ENCODE measurements at regions not wholly inside any gene's neighbourhood (a gene's known extent, or its start where the extent isn't known, plus 50 kb on each side); places are given as distances from the start of the nearest gene placed in this dataset.

DNA sequence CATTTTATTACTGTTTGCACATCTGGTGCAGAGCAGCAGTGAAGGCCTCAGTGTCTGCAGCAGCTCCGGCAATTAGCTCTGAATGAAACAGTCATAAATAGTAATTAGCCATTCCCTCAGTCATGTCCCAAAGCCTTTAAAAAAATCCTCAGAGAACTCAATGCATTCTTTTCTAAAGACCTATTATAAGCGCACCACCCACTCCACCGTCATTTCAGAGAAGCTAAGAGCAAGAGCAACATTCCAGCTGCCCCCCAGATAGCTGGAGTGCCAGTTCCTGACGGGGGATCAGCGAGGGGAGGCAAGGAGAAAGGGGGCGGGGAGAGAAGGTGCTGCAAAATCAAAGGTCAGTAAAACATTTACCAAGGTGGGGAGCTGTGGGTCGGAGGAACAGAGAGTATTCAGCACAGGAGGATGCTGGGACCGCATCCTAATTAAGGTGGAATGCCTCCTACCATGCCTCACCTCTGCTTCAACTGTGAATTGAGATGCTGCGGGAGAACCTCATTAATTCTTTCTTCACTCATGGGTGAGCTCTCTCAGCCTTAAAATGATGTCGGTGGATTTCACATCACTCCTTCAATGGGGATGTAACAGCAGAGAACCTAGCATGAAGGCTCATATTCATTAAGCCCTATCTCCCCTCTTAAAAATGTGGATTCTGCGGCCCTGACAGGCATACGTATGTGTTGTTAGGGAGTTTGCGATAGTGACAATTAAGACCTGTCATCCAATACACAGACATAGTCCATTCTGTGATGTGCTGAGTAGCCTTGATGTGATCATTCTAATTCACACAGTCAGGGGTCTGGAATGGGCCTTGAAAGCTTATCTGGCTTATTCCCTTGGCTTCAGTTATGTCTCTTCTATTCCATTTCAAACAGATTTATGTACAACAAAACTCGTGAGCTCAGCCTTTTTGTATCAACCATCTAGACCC lies 469.5 kb upstream of the NRSN1 start:
- no peaks in the 10 kb centered on the region for H3K4me1 ChIP-seq
- no peaks in the 10 kb centered on the region for H3K9me3 ChIP-seq
- no peak for DNase-seq (ENCODE audit: low read depth in 1 of 2, low spot score in 1 of 2)
- CTCF ChIA-PET, result no interaction called here
- POLR2A ChIA-PET, result no interaction called here
- H3K27ac ChIP-seq, result no peak overlapping the region
- WGBS (ENCODE audit: missing lambda C conversion rate), result 62% methylated on average over 14 of the region's 14 CpGs
- ATAC-seq, result no peak
- H3K4me3 ChIP-seq, result no peak overlapping the region
- FAIRE-seq, result no peak
- no peak overlapping the region for H3K4me2 ChIP-seq
- TF ChIP-seq, protein P1, sequence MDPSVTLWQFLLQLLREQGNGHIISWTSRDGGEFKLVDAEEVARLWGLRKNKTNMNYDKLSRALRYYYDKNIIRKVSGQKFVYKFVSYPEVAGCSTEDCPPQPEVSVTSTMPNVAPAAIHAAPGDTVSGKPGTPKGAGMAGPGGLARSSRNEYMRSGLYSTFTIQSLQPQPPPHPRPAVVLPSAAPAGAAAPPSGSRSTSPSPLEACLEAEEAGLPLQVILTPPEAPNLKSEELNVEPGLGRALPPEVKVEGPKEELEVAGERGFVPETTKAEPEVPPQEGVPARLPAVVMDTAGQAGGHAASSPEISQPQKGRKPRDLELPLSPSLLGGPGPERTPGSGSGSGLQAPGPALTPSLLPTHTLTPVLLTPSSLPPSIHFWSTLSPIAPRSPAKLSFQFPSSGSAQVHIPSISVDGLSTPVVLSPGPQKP (IDR thresholded peaks at IDR 0.05; ENCODE audit: low read depth, low read length), result no peak
- TF ChIP-seq HDAC2 (IDR thresholded peaks at IDR 0.05), result no peak
- no peak for TF ChIP-seq ZSCAN20 (CRISPR knock-in tag; IDR thresholded peaks at IDR 0.05)

DNA sequence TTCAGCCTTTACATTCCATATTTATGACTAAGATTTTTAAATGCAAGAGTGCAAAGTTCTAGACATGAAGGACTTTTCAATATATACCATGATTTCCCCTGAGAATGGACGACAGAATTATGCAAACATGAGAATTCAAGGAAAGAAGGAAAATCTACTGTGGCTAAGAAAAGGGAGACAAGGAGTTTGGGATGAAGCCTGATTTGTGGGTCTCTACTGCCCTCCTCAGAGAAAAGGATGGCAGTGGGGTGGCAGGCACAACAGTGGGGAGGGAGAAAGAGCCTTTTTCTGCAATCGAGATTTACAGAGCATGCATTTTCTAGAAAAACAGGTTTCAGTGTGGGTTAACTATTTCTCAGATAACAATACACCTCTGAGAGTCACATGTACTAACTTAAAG lies 466.9 kb upstream of the NRSN1 start:
- CTCF ChIA-PET, result interaction anchor here (1.1 kb wide), 1 partner anchor 9 kb away, joined by 3 read pairs; no protein-coding TSS in a partner anchor
- no peak overlapping the region for H3K4me3 ChIP-seq
- no peak for ATAC-seq
- no peak overlapping the region for H3K27ac ChIP-seq
- FAIRE-seq, result no peak
- DNase-seq (ENCODE audit: low read depth in 1 of 2, low spot score in 1 of 2), result peak in 1 of 2 experiments; percentile 1
- 0% methylated on average over 2 of the region's 2 CpGs for WGBS (ENCODE audit: missing lambda C conversion rate)
- POLR2A ChIA-PET, result no interaction called here
- H3K4me2 ChIP-seq, result no peak overlapping the region
- no peak for TF ChIP-seq EHMT2 (IDR thresholded peaks at IDR 0.05; ENCODE audit: low read depth)
- no peak for TF ChIP-seq HOXB5 (CRISPR knock-in tag; IDR thresholded peaks at IDR 0.05)
- TF ChIP-seq NFE2L2 (conservative IDR thresholded peaks at IDR 0.05; ENCODE audit: low read length), result no peak
- TF ChIP-seq HDAC2 (IDR thresholded peaks at IDR 0.05), result no peak
- TF ChIP-seq RAD21 (conservative IDR thresholded peaks at IDR 0.05 in 1 of 2, IDR thresholded peaks at IDR 0.05 in 1 of 2), result peak in 1 of 2 experiments; percentile 24; a peak in 1 of 5 replicates
- no peaks in the 10 kb centered on the region for H3K4me1 ChIP-seq
- H3K9me3 ChIP-seq, result no peaks in the 10 kb centered on the region

DNA sequence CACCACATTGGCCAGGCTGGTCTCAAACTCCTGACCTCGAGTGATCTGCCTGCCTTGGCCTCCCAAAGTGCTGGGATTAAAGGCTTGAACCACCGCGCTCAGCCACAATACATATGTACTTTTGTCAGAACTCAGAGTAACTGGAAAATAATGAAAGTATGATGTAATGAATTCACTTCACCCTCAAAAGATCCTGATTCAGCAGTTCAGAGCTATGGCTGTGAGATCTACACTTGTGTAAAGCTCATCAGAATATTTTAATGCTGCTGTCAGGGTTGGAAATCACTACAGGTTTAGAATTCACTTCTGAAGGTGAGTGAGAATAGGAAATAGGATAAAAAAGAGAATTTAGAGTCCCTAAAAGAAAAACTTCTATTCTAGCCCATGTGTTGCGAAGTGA lies 464.5 kb upstream of the NRSN1 start:
- H3K4me1 ChIP-seq, result no peaks in the 10 kb centered on the region

DNA sequence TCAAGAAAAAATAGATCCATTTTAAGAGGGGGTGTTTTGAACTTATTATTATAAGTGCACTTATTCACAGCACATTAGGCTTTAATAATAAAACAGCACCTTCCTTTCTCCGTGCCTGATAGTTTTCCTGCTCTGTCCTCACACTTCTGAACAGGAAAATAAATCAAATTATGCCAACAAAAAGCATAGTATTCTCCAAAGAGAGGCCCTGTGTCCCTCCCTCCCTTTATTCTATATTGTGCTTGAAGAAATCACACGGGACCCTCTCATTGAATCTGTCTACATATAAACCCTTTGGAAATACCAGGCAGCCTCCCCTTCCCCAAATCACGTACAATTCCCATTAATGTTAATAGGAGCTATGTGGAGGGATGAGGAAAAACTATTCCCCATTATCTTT lies 462.9 kb upstream of the NRSN1 start:
- no peak overlapping the region for H3K27ac ChIP-seq
- no peak overlapping the region for H3K4me2 ChIP-seq
- ChIA-PET CTCF (no interaction called here), POLR2A (no interaction called here)
- ATAC-seq, result no peak
- no peak for DNase-seq (ENCODE audit: low read depth in 1 of 2, low spot score in 1 of 2)
- H3K4me1 ChIP-seq, result no peaks in the 10 kb centered on the region
- 7% methylated on average over 3 of the region's 3 CpGs for WGBS (ENCODE audit: missing lambda C conversion rate)
- H3K4me3 ChIP-seq, result no peak overlapping the region
- H3K9me3 ChIP-seq, result no peaks in the 10 kb centered on the region
- FAIRE-seq, result no peak
- TF ChIP-seq TFCP2L1 (CRISPR knock-in tag; IDR thresholded peaks at IDR 0.05), result no peak
- TF ChIP-seq, protein P2, sequence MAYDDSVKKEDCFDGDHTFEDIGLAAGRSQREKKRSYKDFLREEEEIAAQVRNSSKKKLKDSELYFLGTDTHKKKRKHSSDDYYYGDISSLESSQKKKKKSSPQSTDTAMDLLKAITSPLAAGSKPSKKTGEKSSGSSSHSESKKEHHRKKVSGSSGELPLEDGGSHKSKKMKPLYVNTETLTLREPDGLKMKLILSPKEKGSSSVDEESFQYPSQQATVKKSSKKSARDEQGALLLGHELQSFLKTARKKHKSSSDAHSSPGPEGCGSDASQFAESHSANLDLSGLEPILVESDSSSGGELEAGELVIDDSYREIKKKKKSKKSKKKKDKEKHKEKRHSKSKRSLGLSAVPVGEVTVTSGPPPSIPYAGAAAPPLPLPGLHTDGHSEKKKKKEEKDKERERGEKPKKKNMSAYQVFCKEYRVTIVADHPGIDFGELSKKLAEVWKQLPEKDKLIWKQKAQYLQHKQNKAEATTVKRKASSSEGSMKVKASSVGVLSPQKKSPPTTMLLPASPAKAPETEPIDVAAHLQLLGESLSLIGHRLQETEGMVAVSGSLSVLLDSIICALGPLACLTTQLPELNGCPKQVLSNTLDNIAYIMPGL (CRISPR knock-in tag; IDR thresholded peaks at IDR 0.05; ENCODE audit: borderline replicate concordance), result no peak
- no peak for TF ChIP-seq KDM1A (IDR thresholded peaks at IDR 0.05; ENCODE audit: low read depth)
- no peak for TF ChIP-seq CBX2 (IDR thresholded peaks at IDR 0.05; ENCODE audit: borderline replicate concordance, low read depth)
- TF ChIP-seq, protein P3, sequence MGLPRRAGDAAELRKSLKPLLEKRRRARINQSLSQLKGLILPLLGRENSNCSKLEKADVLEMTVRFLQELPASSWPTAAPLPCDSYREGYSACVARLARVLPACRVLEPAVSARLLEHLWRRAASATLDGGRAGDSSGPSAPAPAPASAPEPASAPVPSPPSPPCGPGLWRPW (IDR thresholded peaks at IDR 0.05), result no peak
- TF ChIP-seq EHF (CRISPR knock-in tag; IDR thresholded peaks at IDR 0.05), result no peak
- no peak for TF ChIP-seq NPAS2 (CRISPR knock-in tag; IDR thresholded peaks at IDR 0.05; ENCODE audit: borderline replicate concordance)
- TF ChIP-seq PHF8 (IDR thresholded peaks at IDR 0.05; ENCODE audit: borderline replicate concordance, low read depth), result no peak
- no peak for TF ChIP-seq ZNF302 (CRISPR knock-in tag; IDR thresholded peaks at IDR 0.05)
- TF ChIP-seq CHD2 (IDR thresholded peaks at IDR 0.05; ENCODE audit: low read length, partially characterized antibody), result no peak

More for the DNA sequence above, 464.5 kb upstream of the NRSN1 start:
- Histone ChIP-seq H3K9me3 (no peaks in the 10 kb centered on the region), H3K4me2 (no peak overlapping the region), H3K27ac (no peak overlapping the region), H3K4me3 (no peak overlapping the region)
- TF ChIP-seq, protein P1 (IDR thresholded peaks at IDR 0.05; ENCODE audit: low read depth, low read length), result no peak
- no peak for TF ChIP-seq SMC3 (IDR thresholded peaks at IDR 0.05)
- no peak for TF ChIP-seq RCOR1 (IDR thresholded peaks at IDR 0.05; ENCODE audit: low read depth, low read length)
- TF ChIP-seq MYC (IDR thresholded peaks at IDR 0.05; ENCODE audit: borderline replicate concordance, low read length), result no peak
- no peak for TF ChIP-seq CEBPB (IDR thresholded peaks at IDR 0.05)
- no peak for TF ChIP-seq CBX2 (IDR thresholded peaks at IDR 0.05; ENCODE audit: borderline replicate concordance, low read depth)
- no peak for TF ChIP-seq HOXA7 (CRISPR knock-in tag; IDR thresholded peaks at IDR 0.05)
- TF ChIP-seq TP53 (CRISPR knock-in tag; IDR thresholded peaks at IDR 0.05), result no peak
- TF ChIP-seq ZSCAN20 (CRISPR knock-in tag; IDR thresholded peaks at IDR 0.05), result no peak
- TF ChIP-seq, protein P4, sequence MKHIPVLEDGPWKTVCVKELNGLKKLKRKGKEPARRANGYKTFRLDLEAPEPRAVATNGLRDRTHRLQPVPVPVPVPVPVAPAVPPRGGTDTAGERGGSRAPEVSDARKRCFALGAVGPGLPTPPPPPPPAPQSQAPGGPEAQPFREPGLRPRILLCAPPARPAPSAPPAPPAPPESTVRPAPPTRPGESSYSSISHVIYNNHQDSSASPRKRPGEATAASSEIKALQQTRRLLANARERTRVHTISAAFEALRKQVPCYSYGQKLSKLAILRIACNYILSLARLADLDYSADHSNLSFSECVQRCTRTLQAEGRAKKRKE (CRISPR knock-in tag; IDR thresholded peaks at IDR 0.05; ENCODE audit: low read depth), result no peak
- no peak for TF ChIP-seq POLR2A (IDR thresholded peaks at IDR 0.05; ENCODE audit: low read length)
- no peak for TF ChIP-seq HEYL (CRISPR knock-in tag; IDR thresholded peaks at IDR 0.05)
- TF ChIP-seq HOXB13 (CRISPR knock-in tag; IDR thresholded peaks at IDR 0.05; ENCODE audit: low read depth), result no peak
- TF ChIP-seq POLR2AphosphoS2 (conservative IDR thresholded peaks at IDR 0.05; ENCODE audit: low read length), result no peak
- TF ChIP-seq FOSB (CRISPR knock-in tag; IDR thresholded peaks at IDR 0.05), result no peak
- TF ChIP-seq ZFP36 (IDR thresholded peaks at IDR 0.05; ENCODE audit: borderline replicate concordance, partially characterized antibody), result no peak
- no peak for TF ChIP-seq FOXS1 (CRISPR knock-in tag; IDR thresholded peaks at IDR 0.05)
- DNase-seq (ENCODE audit: low read depth in 1 of 2, low spot score in 1 of 2) (no peak), FAIRE-seq (no peak), ATAC-seq (no peak)
- 64% methylated on average over 4 of the region's 4 CpGs for WGBS (ENCODE audit: missing lambda C conversion rate)
- ChIA-PET POLR2A (no interaction called here), CTCF (no interaction called here)

Data from A549 (cell line).